SK-N-SH (cell line): ENCODE measurements at regions not wholly inside any gene's neighbourhood (a gene's known extent, or its start where the extent isn't known, plus 50 kb on each side); places are given as distances from the start of the nearest gene placed in this dataset.

Source experiments
- CTCF ChIA-PET: fragments of 300-600, 350-600 bp; formaldehyde crosslinking; extraction: SDS; loops from one replicate; lab custom pipeline; 2021; lab: Yijun Ruan, JAX
- POLR2A ChIA-PET: fragments of 350-600 bp; sonication (Branson Sonifier 250); formaldehyde crosslinking; extraction: SDS; loops from one replicate; lab custom pipeline; 2020; ENCODE audit warnings: antibody characterized with exemption, inconsistent platforms; lab: Yijun Ruan, JAX
- DNase-seq: peaks from one replicate; pipeline ENCODE4 v3.0.0; 2012
- H2AFZ ChIP-seq: fragments of 200-600 bp; sonication (generic); 2 replicates; pipeline ENCODE4 v1.8.1; 2016; ENCODE audit warnings: antibody characterized with exemption, mild to moderate bottlenecking, low read depth
- H3F3A ChIP-seq: fragments of 200-600 bp; sonication (generic); replicated peaks from 2 replicates; pipeline ENCODE3; 2016; ENCODE audit warnings: antibody characterized with exemption, mild to moderate bottlenecking; ENCODE audit not compliant: insufficient read depth
- H3K27ac ChIP-seq, 2 experiments: fragments of 200-500 bp in 1 of 2; fragments of 200-600 bp in 1 of 2; sonication (Bioruptor generic) in 1 of 2; sonication (generic), shearing (Covaris generic) in 1 of 2; 2 replicates each; pipeline versions ENCODE4 v1.5.1 to v1.6.1; 2014 to 2016; ENCODE audit warnings: low read depth in 2 of 2, inconsistent platforms in 1 of 2, low read length in 1 of 2, mild to moderate bottlenecking in 1 of 2, mixed read lengths in 1 of 2
- H3K27me3 ChIP-seq: fragments of 200-600 bp; sonication (generic), shearing (Covaris generic); 2 replicates; pipeline ENCODE4 v1.6.1; 2016; ENCODE audit warnings: mixed run types; ENCODE audit not compliant: insufficient read depth
- H3K36me3 ChIP-seq, 2 experiments: fragments of 200-500 bp in 1 of 2; fragments of 200-600 bp in 1 of 2; sonication (Bioruptor generic) in 1 of 2; sonication (generic) in 1 of 2; replicated peaks in 1 of 2; 2 replicates each; pipeline versions ENCODE3 to v1.5.1; 2014 to 2016; ENCODE audit warnings: low read length in 1 of 2, mild to moderate bottlenecking in 1 of 2; ENCODE audit not compliant: insufficient read depth in 2 of 2, control insufficient read depth in 1 of 2
- H3K4me1 ChIP-seq, 2 experiments: fragments of 200-500 bp in 1 of 2; fragments of 200-600 bp in 1 of 2; sonication (Bioruptor generic) in 1 of 2; sonication (generic), shearing (Covaris generic) in 1 of 2; 2 replicates each; pipeline versions ENCODE4 v1.5.1 to v1.6.1; 2014 to 2016; ENCODE audit warnings: low read depth in 1 of 2, low read length in 1 of 2, mixed run types in 1 of 2; ENCODE audit not compliant: insufficient read depth in 2 of 2, control insufficient read depth in 1 of 2
- H3K4me2 ChIP-seq: fragments of 200-600 bp; sonication (generic), shearing (Covaris generic); 2 replicates; pipeline ENCODE4 v1.6.1; 2017; ENCODE audit warnings: mixed run types
- H3K4me3 ChIP-seq, 2 experiments: fragments of 200-500 bp in 1 of 2; fragments of 200-600 bp in 1 of 2; sonication (Bioruptor generic) in 1 of 2; sonication (generic), shearing (Covaris generic) in 1 of 2; 2 replicates each; pipeline versions ENCODE4 v1.5.1 to v1.8.1; 2014 to 2016; ENCODE audit warnings: low read depth in 2 of 2, inconsistent platforms in 1 of 2, low read length in 1 of 2, mild to moderate bottlenecking in 1 of 2, mixed read lengths in 1 of 2, moderate library complexity in 1 of 2
- H3K79me2 ChIP-seq: fragments of 200-600 bp; sonication (generic); 2 replicates; pipeline ENCODE4 v1.8.1; 2017; ENCODE audit warnings: mild to moderate bottlenecking; ENCODE audit not compliant: insufficient read depth
- H3K9ac ChIP-seq: fragments of 200-600 bp; sonication (generic); 2 replicates; pipeline ENCODE4 v1.6.1; 2017; ENCODE audit warnings: mixed run types
- H3K9me2 ChIP-seq: fragments of 200-600 bp; sonication (generic); 2 replicates; pipeline ENCODE4 v1.6.1; 2017; ENCODE audit warnings: mixed run types
- H3K9me3 ChIP-seq: fragments of 200-600 bp; sonication (generic); 2 replicates; pipeline ENCODE4 v1.6.1; 2017; ENCODE audit warnings: mixed run types, mild to moderate bottlenecking, moderate library complexity
- H4K20me1 ChIP-seq: fragments of 200-600 bp; sonication (generic); 2 replicates; pipeline ENCODE4 v1.6.1; 2017; ENCODE audit warnings: mild to moderate bottlenecking, mixed run types; ENCODE audit not compliant: insufficient read depth
- ELF1 ChIP-seq: IDR thresholded peaks from 2 replicates; pipeline ENCODE4 v1.4.0; 2012
- EZH2phosphoT487 ChIP-seq: fragments of 200-600 bp; sonication (generic); IDR thresholded peaks from 2 replicates; pipeline ENCODE4 v1.6.1; 2017; ENCODE audit warnings: low read depth, mixed run types, mild to moderate bottlenecking, antibody characterized with exemption, moderate library complexity, borderline replicate concordance
- FOXJ3 ChIP-seq: sonication (generic); formaldehyde crosslinking; IDR thresholded peaks from 2 replicates; pipeline ENCODE4 v1.5.1; 2020; ENCODE audit warnings: mild to moderate bottlenecking, missing genetic modification reagents
- FOXM1 ChIP-seq: IDR thresholded peaks from 2 replicates; pipeline ENCODE4 v1.4.0; 2012; ENCODE audit warnings: low read depth, mild to moderate bottlenecking
- GABPA ChIP-seq: IDR thresholded peaks from 2 replicates; pipeline ENCODE4 v1.4.0; 2012; ENCODE audit warnings: low read depth, mild to moderate bottlenecking
- GATA2 ChIP-seq: sonication (generic); formaldehyde crosslinking; IDR thresholded peaks from 2 replicates; pipeline ENCODE4 v1.5.0; 2020; ENCODE audit warnings: mild to moderate bottlenecking, missing genetic modification reagents
- MEF2A ChIP-seq: IDR thresholded peaks from 2 replicates; pipeline ENCODE4 v1.4.0; 2012; ENCODE audit warnings: low read depth, borderline replicate concordance
- MXI1 ChIP-seq: IDR thresholded peaks from 2 replicates; pipeline ENCODE4 v1.6.1; 2012; ENCODE audit warnings: mild to moderate bottlenecking, low read depth, low read length, improper control_type of control experiment
- NRF1 ChIP-seq: IDR thresholded peaks from 2 replicates; pipeline ENCODE4 v1.6.1; 2012; ENCODE audit warnings: low read depth, mild to moderate bottlenecking, low read length
- POLR2AphosphoS5 ChIP-seq: IDR thresholded peaks from 2 replicates; pipeline ENCODE4 v1.6.1; 2012; ENCODE audit warnings: low read depth, low read length
- RAD21 ChIP-seq: IDR thresholded peaks from 2 replicates; pipeline ENCODE4 v1.6.1; 2012; ENCODE audit warnings: mild to moderate bottlenecking, low read length
- RXRA ChIP-seq: IDR thresholded peaks from 2 replicates; pipeline ENCODE4 v1.4.0; 2012; ENCODE audit warnings: low read depth, mild to moderate bottlenecking, borderline replicate concordance
- SMC3 ChIP-seq: IDR thresholded peaks from 2 replicates; pipeline ENCODE4 v1.6.1; 2012; ENCODE audit warnings: low read depth, low read length, improper control_type of control experiment
- TCF12 ChIP-seq: IDR thresholded peaks from 2 replicates; pipeline ENCODE4 v1.4.0; 2012
- TEAD4 ChIP-seq: IDR thresholded peaks from 2 replicates; pipeline ENCODE4 v1.4.0; 2012; ENCODE audit warnings: mild to moderate bottlenecking, borderline replicate concordance; ENCODE audit not compliant: insufficient read depth
- YY1 ChIP-seq: IDR thresholded peaks from 2 replicates; pipeline ENCODE4 v1.4.0; 2012; ENCODE audit warnings: low read depth, mild to moderate bottlenecking
- WGBS: methylation state at CpG from one replicate; pipeline ENCODE4 v1.1.6; 2017; ENCODE audit warnings: low lambda C conversion rate; 5-methylcytosine and 5-hydroxymethylcytosine counted together
- TF ChIP-seq, protein P1 (sequence below): IDR thresholded peaks from 2 replicates; pipeline ENCODE4 v1.4.0; 2012; ENCODE audit warnings: low read depth, borderline replicate concordance
- TF ChIP-seq, protein P2 (sequence below): fragments of 200-600 bp; sonication (generic); IDR thresholded peaks from 2 replicates; pipeline ENCODE4 v1.6.1; 2017; ENCODE audit warnings: antibody characterized with exemption, mild to moderate bottlenecking, moderate library complexity
- TF ChIP-seq, protein P3 (sequence below): IDR thresholded peaks from 2 replicates; pipeline ENCODE4; 2012
- TF ChIP-seq, protein P4 (sequence below): IDR thresholded peaks from 2 replicates; pipeline ENCODE4 v1.4.0; 2012; ENCODE audit warnings: low read depth
- TF ChIP-seq, protein P5 (sequence below): IDR thresholded peaks from 2 replicates; pipeline ENCODE4 v1.6.1; 2012; ENCODE audit warnings: mild to moderate bottlenecking, low read depth, low read length, moderate library complexity
- TF ChIP-seq, protein P6 (sequence below): fragments of 150-350 bp; IDR thresholded peaks from 2 replicates; pipeline ENCODE4 v1.6.1; 2017; ENCODE audit warnings: antibody characterized with exemption, low read length, low read depth, borderline replicate concordance
- TF ChIP-seq, protein P7 (sequence below): fragments of 150-350 bp; IDR thresholded peaks from 2 replicates; pipeline ENCODE4 v1.6.1; 2016; ENCODE audit warnings: mild to moderate bottlenecking, low read depth, low read length

DNA sequence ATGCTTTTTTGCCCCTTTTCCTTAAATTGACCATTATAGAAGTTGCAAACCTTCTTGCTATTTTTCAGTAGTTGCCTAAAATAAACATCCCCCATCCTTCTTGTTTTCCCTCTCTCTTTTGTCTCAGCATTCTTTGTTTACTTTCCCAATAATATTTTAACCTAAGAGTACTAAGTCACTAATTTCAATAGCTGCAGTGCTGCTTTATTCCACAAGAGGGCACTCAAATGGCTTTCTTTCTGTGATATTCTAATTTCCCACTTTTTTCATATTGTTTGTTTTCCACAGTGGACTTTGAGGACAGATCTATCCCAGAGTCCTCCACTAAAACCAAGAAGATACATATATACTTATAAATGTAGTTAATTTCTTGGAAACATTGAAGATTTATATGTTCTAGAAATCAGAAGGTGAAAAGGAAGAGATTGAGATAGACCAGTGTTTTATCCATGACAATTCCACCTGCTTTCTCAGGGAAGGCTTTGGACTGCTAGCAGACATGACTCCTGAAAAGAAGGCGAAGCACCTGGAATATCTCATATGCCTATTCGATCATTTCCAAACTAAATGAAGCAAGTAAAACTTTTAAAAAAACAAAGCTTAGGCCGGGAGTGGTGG is 104.8 kb upstream of the GRIK1 start:
- no peaks in the 10 kb centered on the region for H4K20me1 ChIP-seq
- no peak overlapping the region for H2AFZ ChIP-seq
- H3K4me2 ChIP-seq = no peak overlapping the region
- H3K9me2 ChIP-seq = no peaks in the 10 kb centered on the region
- WGBS = 2% methylated on average over 3 of the region's 3 CpGs
- no peak overlapping the region for H3K27ac ChIP-seq
- no peak overlapping the region for H3K9ac ChIP-seq
- no peaks in the 10 kb centered on the region for H3K4me1 ChIP-seq
- H3K27me3 ChIP-seq = no peaks in the 10 kb centered on the region
- H3K79me2 ChIP-seq = no peaks in the 10 kb centered on the region
- peak; percentile 1 for DNase-seq
- ChIA-PET POLR2A (no interaction called here), CTCF (interaction anchor here (0.7 to 3.0 kb wide), 23 partner anchors 11 to 1042 kb away, joined by 3 to 19 read pairs (median 4); no protein-coding TSS in a partner anchor)
- H3K4me3 ChIP-seq = no peak overlapping the region; a peak in 1 of 4 replicates
- no peaks in the 10 kb centered on the region for H3F3A ChIP-seq
- no peaks in the 10 kb centered on the region for H3K36me3 ChIP-seq
- no peaks in the 10 kb centered on the region for H3K9me3 ChIP-seq
- TF ChIP-seq, protein P1, sequence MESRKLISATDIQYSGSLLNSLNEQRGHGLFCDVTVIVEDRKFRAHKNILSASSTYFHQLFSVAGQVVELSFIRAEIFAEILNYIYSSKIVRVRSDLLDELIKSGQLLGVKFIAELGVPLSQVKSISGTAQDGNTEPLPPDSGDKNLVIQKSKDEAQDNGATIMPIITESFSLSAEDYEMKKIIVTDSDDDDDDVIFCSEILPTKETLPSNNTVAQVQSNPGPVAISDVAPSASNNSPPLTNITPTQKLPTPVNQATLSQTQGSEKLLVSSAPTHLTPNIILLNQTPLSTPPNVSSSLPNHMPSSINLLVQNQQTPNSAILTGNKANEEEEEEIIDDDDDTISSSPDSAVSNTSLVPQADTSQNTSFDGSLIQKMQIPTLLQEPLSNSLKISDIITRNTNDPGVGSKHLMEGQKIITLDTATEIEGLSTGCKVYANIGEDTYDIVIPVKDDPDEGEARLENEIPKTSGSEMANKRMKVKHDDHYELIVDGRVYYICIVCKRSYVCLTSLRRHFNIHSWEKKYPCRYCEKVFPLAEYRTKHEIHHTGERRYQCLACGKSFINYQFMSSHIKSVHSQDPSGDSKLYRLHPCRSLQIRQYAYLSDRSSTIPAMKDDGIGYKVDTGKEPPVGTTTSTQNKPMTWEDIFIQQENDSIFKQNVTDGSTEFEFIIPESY = no peak
- TF ChIP-seq FOXM1 (no peak), YY1 (no peak), TEAD4 (no peak), ELF1 (no peak), MEF2A (no peak), TCF12 (no peak), POLR2AphosphoS5 (no peak), FOXJ3 (CRISPR knock-in tag) (no peak), EZH2phosphoT487 (no peak), MXI1 (no peak), SMC3 (peak; percentile 50), GABPA (no peak), NRF1 (no peak), RXRA (no peak), GATA2 (CRISPR knock-in tag) (no peak), RAD21 (peak; percentile 52)
- TF ChIP-seq, protein P2, sequence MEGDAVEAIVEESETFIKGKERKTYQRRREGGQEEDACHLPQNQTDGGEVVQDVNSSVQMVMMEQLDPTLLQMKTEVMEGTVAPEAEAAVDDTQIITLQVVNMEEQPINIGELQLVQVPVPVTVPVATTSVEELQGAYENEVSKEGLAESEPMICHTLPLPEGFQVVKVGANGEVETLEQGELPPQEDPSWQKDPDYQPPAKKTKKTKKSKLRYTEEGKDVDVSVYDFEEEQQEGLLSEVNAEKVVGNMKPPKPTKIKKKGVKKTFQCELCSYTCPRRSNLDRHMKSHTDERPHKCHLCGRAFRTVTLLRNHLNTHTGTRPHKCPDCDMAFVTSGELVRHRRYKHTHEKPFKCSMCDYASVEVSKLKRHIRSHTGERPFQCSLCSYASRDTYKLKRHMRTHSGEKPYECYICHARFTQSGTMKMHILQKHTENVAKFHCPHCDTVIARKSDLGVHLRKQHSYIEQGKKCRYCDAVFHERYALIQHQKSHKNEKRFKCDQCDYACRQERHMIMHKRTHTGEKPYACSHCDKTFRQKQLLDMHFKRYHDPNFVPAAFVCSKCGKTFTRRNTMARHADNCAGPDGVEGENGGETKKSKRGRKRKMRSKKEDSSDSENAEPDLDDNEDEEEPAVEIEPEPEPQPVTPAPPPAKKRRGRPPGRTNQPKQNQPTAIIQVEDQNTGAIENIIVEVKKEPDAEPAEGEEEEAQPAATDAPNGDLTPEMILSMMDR = peak; percentile 94
- TF ChIP-seq, protein P3, sequence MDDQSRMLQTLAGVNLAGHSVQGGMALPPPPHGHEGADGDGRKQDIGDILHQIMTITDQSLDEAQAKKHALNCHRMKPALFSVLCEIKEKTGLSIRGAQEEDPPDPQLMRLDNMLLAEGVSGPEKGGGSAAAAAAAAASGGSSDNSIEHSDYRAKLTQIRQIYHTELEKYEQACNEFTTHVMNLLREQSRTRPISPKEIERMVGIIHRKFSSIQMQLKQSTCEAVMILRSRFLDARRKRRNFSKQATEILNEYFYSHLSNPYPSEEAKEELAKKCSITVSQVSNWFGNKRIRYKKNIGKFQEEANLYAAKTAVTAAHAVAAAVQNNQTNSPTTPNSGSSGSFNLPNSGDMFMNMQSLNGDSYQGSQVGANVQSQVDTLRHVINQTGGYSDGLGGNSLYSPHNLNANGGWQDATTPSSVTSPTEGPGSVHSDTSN = no peak
- TF ChIP-seq, protein P4, sequence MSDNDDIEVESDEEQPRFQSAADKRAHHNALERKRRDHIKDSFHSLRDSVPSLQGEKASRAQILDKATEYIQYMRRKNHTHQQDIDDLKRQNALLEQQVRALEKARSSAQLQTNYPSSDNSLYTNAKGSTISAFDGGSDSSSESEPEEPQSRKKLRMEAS = no peak
- TF ChIP-seq, protein P5, sequence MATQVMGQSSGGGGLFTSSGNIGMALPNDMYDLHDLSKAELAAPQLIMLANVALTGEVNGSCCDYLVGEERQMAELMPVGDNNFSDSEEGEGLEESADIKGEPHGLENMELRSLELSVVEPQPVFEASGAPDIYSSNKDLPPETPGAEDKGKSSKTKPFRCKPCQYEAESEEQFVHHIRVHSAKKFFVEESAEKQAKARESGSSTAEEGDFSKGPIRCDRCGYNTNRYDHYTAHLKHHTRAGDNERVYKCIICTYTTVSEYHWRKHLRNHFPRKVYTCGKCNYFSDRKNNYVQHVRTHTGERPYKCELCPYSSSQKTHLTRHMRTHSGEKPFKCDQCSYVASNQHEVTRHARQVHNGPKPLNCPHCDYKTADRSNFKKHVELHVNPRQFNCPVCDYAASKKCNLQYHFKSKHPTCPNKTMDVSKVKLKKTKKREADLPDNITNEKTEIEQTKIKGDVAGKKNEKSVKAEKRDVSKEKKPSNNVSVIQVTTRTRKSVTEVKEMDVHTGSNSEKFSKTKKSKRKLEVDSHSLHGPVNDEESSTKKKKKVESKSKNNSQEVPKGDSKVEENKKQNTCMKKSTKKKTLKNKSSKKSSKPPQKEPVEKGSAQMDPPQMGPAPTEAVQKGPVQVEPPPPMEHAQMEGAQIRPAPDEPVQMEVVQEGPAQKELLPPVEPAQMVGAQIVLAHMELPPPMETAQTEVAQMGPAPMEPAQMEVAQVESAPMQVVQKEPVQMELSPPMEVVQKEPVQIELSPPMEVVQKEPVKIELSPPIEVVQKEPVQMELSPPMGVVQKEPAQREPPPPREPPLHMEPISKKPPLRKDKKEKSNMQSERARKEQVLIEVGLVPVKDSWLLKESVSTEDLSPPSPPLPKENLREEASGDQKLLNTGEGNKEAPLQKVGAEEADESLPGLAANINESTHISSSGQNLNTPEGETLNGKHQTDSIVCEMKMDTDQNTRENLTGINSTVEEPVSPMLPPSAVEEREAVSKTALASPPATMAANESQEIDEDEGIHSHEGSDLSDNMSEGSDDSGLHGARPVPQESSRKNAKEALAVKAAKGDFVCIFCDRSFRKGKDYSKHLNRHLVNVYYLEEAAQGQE = no peak
- TF ChIP-seq, protein P6, sequence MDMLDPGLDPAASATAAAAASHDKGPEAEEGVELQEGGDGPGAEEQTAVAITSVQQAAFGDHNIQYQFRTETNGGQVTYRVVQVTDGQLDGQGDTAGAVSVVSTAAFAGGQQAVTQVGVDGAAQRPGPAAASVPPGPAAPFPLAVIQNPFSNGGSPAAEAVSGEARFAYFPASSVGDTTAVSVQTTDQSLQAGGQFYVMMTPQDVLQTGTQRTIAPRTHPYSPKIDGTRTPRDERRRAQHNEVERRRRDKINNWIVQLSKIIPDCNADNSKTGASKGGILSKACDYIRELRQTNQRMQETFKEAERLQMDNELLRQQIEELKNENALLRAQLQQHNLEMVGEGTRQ = no peak
- TF ChIP-seq, protein P7, sequence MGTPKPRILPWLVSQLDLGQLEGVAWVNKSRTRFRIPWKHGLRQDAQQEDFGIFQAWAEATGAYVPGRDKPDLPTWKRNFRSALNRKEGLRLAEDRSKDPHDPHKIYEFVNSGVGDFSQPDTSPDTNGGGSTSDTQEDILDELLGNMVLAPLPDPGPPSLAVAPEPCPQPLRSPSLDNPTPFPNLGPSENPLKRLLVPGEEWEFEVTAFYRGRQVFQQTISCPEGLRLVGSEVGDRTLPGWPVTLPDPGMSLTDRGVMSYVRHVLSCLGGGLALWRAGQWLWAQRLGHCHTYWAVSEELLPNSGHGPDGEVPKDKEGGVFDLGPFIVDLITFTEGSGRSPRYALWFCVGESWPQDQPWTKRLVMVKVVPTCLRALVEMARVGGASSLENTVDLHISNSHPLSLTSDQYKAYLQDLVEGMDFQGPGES = no peak
